Endothelial cell of umbilical vein (primary cell): ENCODE measurements at regions not wholly inside any gene's neighbourhood (a gene's known extent, or its start where the extent isn't known, plus 50 kb on each side); places are given as distances from the start of the nearest gene placed in this dataset.

ENCODE experiments used
- BruUV-seq: library from RNA; stranded (reverse); fragments of 400-500 nt; replicated peaks from 2 replicates; lab custom pipeline; 2021; lab: Mats Ljungman, UMichigan
- CTCF ChIA-PET: fragments of 300-600, 350-600 bp; sonication (Branson Sonifier 250); formaldehyde crosslinking; loops from one replicate; lab custom pipeline; 2021; ENCODE audit warnings: antibody characterized with exemption, inconsistent platforms; lab: Charles Lee
- POLR2A ChIA-PET: fragments of 300-600, 350-600 bp; sonication (Branson Sonifier 250); formaldehyde crosslinking; loops from one replicate; lab custom pipeline; 2021; ENCODE audit warnings: antibody characterized with exemption, inconsistent platforms; lab: Charles Lee
- DNase-seq: peaks from one replicate; pipeline ENCODE4 v3.0.0-alpha.2; 2011; ENCODE audit warnings: low read depth, low spot score
- FAIRE-seq: peaks from 2 replicates; lab custom pipeline; 2011; peaks lifted over from hg19 to GRCh38; lab: Jason Lieb, UNC
- H2AFZ ChIP-seq: 2 replicates; pipeline ENCODE4 v1.6.0; 2012; ENCODE audit warnings: low read depth, low read length, control low read depth, inconsistent platforms
- H3K27ac ChIP-seq: 2 replicates; pipeline ENCODE4 v1.5.1; 2011; ENCODE audit warnings: low read depth, mild to moderate bottlenecking, control low read depth, low read length, moderate library complexity; ENCODE audit not compliant: insufficient read depth
- H3K27me3 ChIP-seq, 2 experiments: 2 replicates each; pipeline versions ENCODE4 v1.6.0 to v1.6.1; 2011; ENCODE audit warnings: low read length in 2 of 2, mixed read lengths in 1 of 2; ENCODE audit not compliant: control insufficient read depth in 2 of 2, insufficient read depth in 2 of 2
- H3K36me3 ChIP-seq, 2 experiments: 2 replicates in 1 of 2; 3 replicates in 1 of 2; pipeline ENCODE4 v1.5.1; 2011; ENCODE audit warnings: low read length in 2 of 2, mild to moderate bottlenecking in 1 of 2, moderate library complexity in 1 of 2; ENCODE audit not compliant: control insufficient read depth in 2 of 2, insufficient read depth in 2 of 2; ENCODE audit errors: extremely low read depth in 1 of 2
- H3K4me1 ChIP-seq: 3 replicates; pipeline ENCODE4 v1.5.1; 2011; ENCODE audit warnings: mild to moderate bottlenecking, low read length; ENCODE audit not compliant: control insufficient read depth, insufficient read depth; ENCODE audit errors: extremely low read depth
- H3K4me2 ChIP-seq: 2 replicates; pipeline ENCODE4 v1.6.1; 2011; ENCODE audit warnings: low read length, control low read depth, mixed read lengths; ENCODE audit not compliant: insufficient read depth
- H3K4me3 ChIP-seq, 3 experiments: fragments of 200-600 bp in 1 of 3; sonication (generic), shearing (Covaris generic) in 1 of 3; replicated peaks in 1 of 3; 2 replicates each; pipeline ENCODE4 v1.5.1; 2011 to 2016; ENCODE audit warnings: control low read depth in 3 of 3, low read length in 3 of 3, mild to moderate bottlenecking in 2 of 3, inconsistent platforms in 1 of 3, low read depth in 1 of 3, moderate library complexity in 1 of 3; ENCODE audit not compliant: insufficient read depth in 1 of 3
- H3K79me2 ChIP-seq: 2 replicates; pipeline ENCODE4 v1.6.0; 2012; ENCODE audit warnings: low read length, inconsistent platforms; ENCODE audit not compliant: control insufficient read depth, insufficient read depth
- H3K9ac ChIP-seq: replicated peaks from 2 replicates; pipeline ENCODE3; 2011; ENCODE audit warnings: low read length, control low read depth; ENCODE audit not compliant: insufficient read depth; ENCODE audit errors: extremely low read depth
- H3K9me1 ChIP-seq: replicated peaks from 3 replicates; pipeline ENCODE4 v1.6.0; 2011; ENCODE audit warnings: mild to moderate bottlenecking, low read length; ENCODE audit not compliant: control insufficient read depth, insufficient read depth; ENCODE audit errors: extremely low read depth
- H3K9me3 ChIP-seq: replicated peaks from 2 replicates; pipeline ENCODE4 v1.5.1; 2012; ENCODE audit warnings: low read length, inconsistent platforms; ENCODE audit not compliant: control insufficient read depth, insufficient read depth
- H4K20me1 ChIP-seq: replicated peaks from 2 replicates; pipeline ENCODE3; 2011; ENCODE audit warnings: mild to moderate bottlenecking, low read length; ENCODE audit not compliant: control insufficient read depth, insufficient read depth; ENCODE audit errors: extremely low read depth
- EZH2 ChIP-seq: IDR thresholded peaks from 2 replicates; pipeline ENCODE4 v1.6.1; 2012; ENCODE audit warnings: borderline replicate concordance, low read depth, mild to moderate bottlenecking, moderate library complexity, low read length, inconsistent platforms; ENCODE audit not compliant: severe bottlenecking
- FOS ChIP-seq: IDR thresholded peaks from 2 replicates; pipeline ENCODE4 v1.6.1; 2011; ENCODE audit warnings: mild to moderate bottlenecking, low read length, moderate library complexity, borderline replicate concordance; ENCODE audit not compliant: insufficient read depth
- GATA2 ChIP-seq: IDR thresholded peaks from 2 replicates; pipeline ENCODE4 v1.7.0; 2011; ENCODE audit warnings: low read depth, mild to moderate bottlenecking, moderate library complexity, mixed read lengths, low read length; ENCODE audit not compliant: insufficient read length, insufficient read depth
- JUN ChIP-seq: IDR thresholded peaks from 2 replicates; pipeline ENCODE4 v1.6.1; 2011; ENCODE audit warnings: borderline replicate concordance, low read depth; ENCODE audit not compliant: insufficient read length, insufficient read depth
- MYC ChIP-seq: IDR thresholded peaks from one replicate; pipeline ENCODE4 v1.6.1; 2011; ENCODE audit warnings: mild to moderate bottlenecking, low read depth, low read length
- POLR2A ChIP-seq: IDR thresholded peaks from 2 replicates; pipeline ENCODE4 v1.6.1; 2012; ENCODE audit warnings: low read depth, mild to moderate bottlenecking, control low read depth, low read length
- POLR2AphosphoS5 ChIP-seq: IDR thresholded peaks from 2 replicates; pipeline ENCODE4 v1.6.1; 2012; ENCODE audit warnings: low read depth, mild to moderate bottlenecking, control low read depth, low read length, moderate library complexity; ENCODE audit not compliant: insufficient read depth
- dilution Hi-C: fragments of 300-500 bp; cut with MboI; formaldehyde crosslinking; loops from one replicate; pipeline ENCODE4 v1.15.0; 2019; ENCODE audit warnings: low sequenced_read_pairs; ENCODE audit not compliant: extremely low pct_ligation_motif_present
- intact Hi-C: fragments of 100-400 bp; cut with micrococcal nuclease; formaldehyde crosslinking; loops from one replicate; pipeline ENCODE4 v1.10.0; 2022
- TF ChIP-seq, protein P1 (sequence below), 2 donors: IDR thresholded peaks; 1 replicate in 1 of 2; 2 replicates in 1 of 2; pipeline ENCODE4 v1.5.1; 2011; ENCODE audit warnings: low read length in 2 of 2, mild to moderate bottlenecking in 2 of 2, moderate library complexity in 2 of 2, control low read depth in 1 of 2, inconsistent platforms in 1 of 2, low read depth in 1 of 2; ENCODE audit not compliant: insufficient read depth in 1 of 2; ENCODE audit errors: extremely low read depth in 1 of 2
- TF ChIP-seq, protein P2 (sequence below): IDR thresholded peaks from 2 replicates; pipeline ENCODE4 v1.6.1; 2011; ENCODE audit not compliant: insufficient read depth, insufficient read length

DNA sequence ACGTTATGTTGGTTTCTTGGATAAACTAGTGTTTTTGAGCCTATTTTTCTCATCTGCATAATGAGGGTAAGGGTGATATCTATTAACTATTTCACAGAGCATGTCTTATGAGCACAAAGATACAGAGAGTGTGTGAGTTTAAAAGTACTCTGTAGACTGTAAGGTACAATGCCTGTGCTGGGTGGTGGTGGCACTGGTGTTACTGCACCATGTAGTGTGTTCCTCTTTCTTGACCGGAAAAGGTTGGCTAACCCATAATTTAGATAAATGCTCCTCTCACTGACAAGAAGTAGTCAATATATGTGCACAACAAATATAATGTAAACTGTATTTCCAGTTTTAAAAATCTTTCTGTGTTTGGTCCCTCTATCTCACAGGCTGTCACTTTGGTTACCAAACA, 116.2 kb upstream of the MMS22L start:
- H3K36me3 ChIP-seq: no peaks in the 10 kb centered on the region
- CTCF ChIA-PET: interaction anchor here (0.8 kb wide), 1 partner anchor 210 kb away, joined by 3 read pairs; no protein-coding TSS in a partner anchor
- no peak for FAIRE-seq

More for the DNA sequence above, 116.2 kb upstream of the MMS22L start:
- POLR2A ChIA-PET: no interaction called here
- DNase-seq: no peak
- H3K9me3 ChIP-seq: no peaks in the 10 kb centered on the region
- H3K27ac ChIP-seq: no peak overlapping the region
- H3K9me1 ChIP-seq: no peaks in the 10 kb centered on the region
- no peak overlapping the region for H3K4me2 ChIP-seq
- no peaks in the 10 kb centered on the region for H3K79me2 ChIP-seq
- H3K27me3 ChIP-seq: no peaks in the 10 kb centered on the region
- H3K4me1 ChIP-seq: peaks cover 6% of the 10 kb centered on the region
- dilution Hi-C loops (no loop called here), intact Hi-C loops (loop anchor here (5.0 kb wide), 1 partner anchor 38 kb away; no protein-coding TSS in a partner anchor)
- no TSS peak for BruUV-seq
- H4K20me1 ChIP-seq: no peaks in the 10 kb centered on the region
- H3K9ac ChIP-seq: no peak overlapping the region
- TF ChIP-seq POLR2AphosphoS5: no peak
- no peak for TF ChIP-seq GATA2
- no peak for TF ChIP-seq MYC
- TF ChIP-seq, protein P1, sequence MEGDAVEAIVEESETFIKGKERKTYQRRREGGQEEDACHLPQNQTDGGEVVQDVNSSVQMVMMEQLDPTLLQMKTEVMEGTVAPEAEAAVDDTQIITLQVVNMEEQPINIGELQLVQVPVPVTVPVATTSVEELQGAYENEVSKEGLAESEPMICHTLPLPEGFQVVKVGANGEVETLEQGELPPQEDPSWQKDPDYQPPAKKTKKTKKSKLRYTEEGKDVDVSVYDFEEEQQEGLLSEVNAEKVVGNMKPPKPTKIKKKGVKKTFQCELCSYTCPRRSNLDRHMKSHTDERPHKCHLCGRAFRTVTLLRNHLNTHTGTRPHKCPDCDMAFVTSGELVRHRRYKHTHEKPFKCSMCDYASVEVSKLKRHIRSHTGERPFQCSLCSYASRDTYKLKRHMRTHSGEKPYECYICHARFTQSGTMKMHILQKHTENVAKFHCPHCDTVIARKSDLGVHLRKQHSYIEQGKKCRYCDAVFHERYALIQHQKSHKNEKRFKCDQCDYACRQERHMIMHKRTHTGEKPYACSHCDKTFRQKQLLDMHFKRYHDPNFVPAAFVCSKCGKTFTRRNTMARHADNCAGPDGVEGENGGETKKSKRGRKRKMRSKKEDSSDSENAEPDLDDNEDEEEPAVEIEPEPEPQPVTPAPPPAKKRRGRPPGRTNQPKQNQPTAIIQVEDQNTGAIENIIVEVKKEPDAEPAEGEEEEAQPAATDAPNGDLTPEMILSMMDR (IDR thresholded peaks at IDR 0.05; ENCODE audit: extremely low read depth in 1 of 2, insufficient read depth in 1 of 2, low read depth in 1 of 2, low read length in 2 of 2): no peak
- no peak for TF ChIP-seq FOS
- TF ChIP-seq, protein P2, sequence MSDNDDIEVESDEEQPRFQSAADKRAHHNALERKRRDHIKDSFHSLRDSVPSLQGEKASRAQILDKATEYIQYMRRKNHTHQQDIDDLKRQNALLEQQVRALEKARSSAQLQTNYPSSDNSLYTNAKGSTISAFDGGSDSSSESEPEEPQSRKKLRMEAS: no peak
- no peak for TF ChIP-seq JUN
- TF ChIP-seq EZH2: no peak
- no peak for TF ChIP-seq POLR2A
- H2AFZ ChIP-seq: no peak overlapping the region
- no peak overlapping the region for H3K4me3 ChIP-seq
